ENCODE measurements at regions not wholly inside any gene's neighbourhood (a gene's known extent, or its start where the extent isn't known, plus 50 kb on each side); places are given as distances from the start of the nearest gene placed in this dataset.
A peak's percentile ranks its signal among the peaks of the same experiment; 100 is the strongest.

DNA sequence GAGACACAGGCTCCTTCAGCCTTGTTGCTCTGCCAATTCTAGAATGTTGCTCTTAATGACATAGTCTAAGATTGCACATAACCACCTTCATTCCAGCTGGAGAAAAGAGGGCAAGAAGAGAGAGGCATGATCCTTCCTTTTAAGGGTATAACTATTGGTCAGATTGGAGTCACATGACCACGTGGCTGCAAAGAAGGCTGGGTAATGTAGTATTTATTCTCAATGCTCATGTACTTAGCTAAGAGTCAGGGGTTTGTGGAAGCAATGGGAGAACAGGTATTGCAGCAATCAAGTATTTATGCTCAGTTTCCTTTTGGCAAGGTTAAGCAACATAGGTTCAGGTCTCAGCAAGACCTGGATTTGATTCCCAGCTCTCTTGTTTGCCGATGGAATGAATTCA, 298.8 kb upstream of the TBX3 start:
- peak; percentile 85 for ATAC-seq
- TF ChIP-seq RARB (CRISPR knock-in tag; IDR thresholded peaks at IDR 0.05) (no peak), PPARA (CRISPR knock-in tag; IDR thresholded peaks at IDR 0.05; ENCODE audit: borderline replicate concordance) (no peak), TCF4 (CRISPR knock-in tag; IDR thresholded peaks at IDR 0.05; ENCODE audit: borderline replicate concordance) (no peak), BACH2 (CRISPR knock-in tag; IDR thresholded peaks at IDR 0.05; ENCODE audit: borderline replicate concordance) (no peak), ZFP3 (CRISPR knock-in tag; IDR thresholded peaks at IDR 0.05) (no peak), ZNF565 (CRISPR knock-in tag; conservative IDR thresholded peaks at IDR 0.05; ENCODE audit: low read depth) (no peak), ISL1 (CRISPR knock-in tag; IDR thresholded peaks at IDR 0.05) (no peak), ZFP30 (CRISPR knock-in tag; IDR thresholded peaks at IDR 0.05) (no peak)

DNA sequence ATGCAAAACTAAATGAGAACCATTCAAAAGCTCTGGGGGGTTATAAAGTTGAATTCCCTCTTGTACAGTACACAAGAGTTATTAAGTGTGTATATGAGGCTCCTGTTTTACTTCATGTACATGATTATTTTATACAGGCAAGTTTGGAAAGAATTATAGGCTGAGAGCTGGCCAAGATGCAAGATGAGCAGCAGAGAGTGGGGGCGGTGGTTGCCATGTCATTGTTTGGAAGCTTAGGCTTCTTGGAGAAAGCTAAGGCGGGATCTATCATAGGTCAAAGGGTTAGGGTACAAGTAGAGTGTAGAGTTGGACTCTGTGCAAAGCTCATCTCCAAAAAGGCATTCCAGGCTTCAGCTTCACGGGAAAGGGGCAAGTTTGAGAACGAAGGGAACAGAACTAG, 297.1 kb upstream of the TBX3 start:
- ATAC-seq = no peak
- TF ChIP-seq OSR1 (CRISPR knock-in tag; IDR thresholded peaks at IDR 0.05) (no peak), ZC3H10 (CRISPR knock-in tag; IDR thresholded peaks at IDR 0.05) (no peak), GLIS3 (CRISPR knock-in tag; IDR thresholded peaks at IDR 0.05) (no peak), BACH2 (CRISPR knock-in tag; IDR thresholded peaks at IDR 0.05; ENCODE audit: borderline replicate concordance) (no peak), RARB (CRISPR knock-in tag; IDR thresholded peaks at IDR 0.05) (no peak), ISL1 (CRISPR knock-in tag; IDR thresholded peaks at IDR 0.05) (no peak), ZNF8 (CRISPR knock-in tag; IDR thresholded peaks at IDR 0.05) (no peak), ARNTL (CRISPR knock-in tag; IDR thresholded peaks at IDR 0.05; ENCODE audit: borderline replicate concordance, low read depth) (no peak), PPARA (CRISPR knock-in tag; IDR thresholded peaks at IDR 0.05; ENCODE audit: borderline replicate concordance) (no peak), ZFP30 (CRISPR knock-in tag; IDR thresholded peaks at IDR 0.05) (no peak), ZNF70 (CRISPR knock-in tag; IDR thresholded peaks at IDR 0.05) (no peak), ZNF565 (CRISPR knock-in tag; conservative IDR thresholded peaks at IDR 0.05; ENCODE audit: low read depth) (no peak), CSDC2 (CRISPR knock-in tag; IDR thresholded peaks at IDR 0.05) (no peak)
- TF ChIP-seq, protein P1, sequence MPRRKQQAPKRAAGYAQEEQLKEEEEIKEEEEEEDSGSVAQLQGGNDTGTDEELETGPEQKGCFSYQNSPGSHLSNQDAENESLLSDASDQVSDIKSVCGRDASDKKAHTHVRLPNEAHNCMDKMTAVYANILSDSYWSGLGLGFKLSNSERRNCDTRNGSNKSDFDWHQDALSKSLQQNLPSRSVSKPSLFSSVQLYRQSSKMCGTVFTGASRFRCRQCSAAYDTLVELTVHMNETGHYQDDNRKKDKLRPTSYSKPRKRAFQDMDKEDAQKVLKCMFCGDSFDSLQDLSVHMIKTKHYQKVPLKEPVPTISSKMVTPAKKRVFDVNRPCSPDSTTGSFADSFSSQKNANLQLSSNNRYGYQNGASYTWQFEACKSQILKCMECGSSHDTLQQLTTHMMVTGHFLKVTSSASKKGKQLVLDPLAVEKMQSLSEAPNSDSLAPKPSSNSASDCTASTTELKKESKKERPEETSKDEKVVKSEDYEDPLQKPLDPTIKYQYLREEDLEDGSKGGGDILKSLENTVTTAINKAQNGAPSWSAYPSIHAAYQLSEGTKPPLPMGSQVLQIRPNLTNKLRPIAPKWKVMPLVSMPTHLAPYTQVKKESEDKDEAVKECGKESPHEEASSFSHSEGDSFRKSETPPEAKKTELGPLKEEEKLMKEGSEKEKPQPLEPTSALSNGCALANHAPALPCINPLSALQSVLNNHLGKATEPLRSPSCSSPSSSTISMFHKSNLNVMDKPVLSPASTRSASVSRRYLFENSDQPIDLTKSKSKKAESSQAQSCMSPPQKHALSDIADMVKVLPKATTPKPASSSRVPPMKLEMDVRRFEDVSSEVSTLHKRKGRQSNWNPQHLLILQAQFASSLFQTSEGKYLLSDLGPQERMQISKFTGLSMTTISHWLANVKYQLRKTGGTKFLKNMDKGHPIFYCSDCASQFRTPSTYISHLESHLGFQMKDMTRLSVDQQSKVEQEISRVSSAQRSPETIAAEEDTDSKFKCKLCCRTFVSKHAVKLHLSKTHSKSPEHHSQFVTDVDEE (CRISPR knock-in tag; IDR thresholded peaks at IDR 0.05) = no peak
- TF ChIP-seq, protein P2, sequence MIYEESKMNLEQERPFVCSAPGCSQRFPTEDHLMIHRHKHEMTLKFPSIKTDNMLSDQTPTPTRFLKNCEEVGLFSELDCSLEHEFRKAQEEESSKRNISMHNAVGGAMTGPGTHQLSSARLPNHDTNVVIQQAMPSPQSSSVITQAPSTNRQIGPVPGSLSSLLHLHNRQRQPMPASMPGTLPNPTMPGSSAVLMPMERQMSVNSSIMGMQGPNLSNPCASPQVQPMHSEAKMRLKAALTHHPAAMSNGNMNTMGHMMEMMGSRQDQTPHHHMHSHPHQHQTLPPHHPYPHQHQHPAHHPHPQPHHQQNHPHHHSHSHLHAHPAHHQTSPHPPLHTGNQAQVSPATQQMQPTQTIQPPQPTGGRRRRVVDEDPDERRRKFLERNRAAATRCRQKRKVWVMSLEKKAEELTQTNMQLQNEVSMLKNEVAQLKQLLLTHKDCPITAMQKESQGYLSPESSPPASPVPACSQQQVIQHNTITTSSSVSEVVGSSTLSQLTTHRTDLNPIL (CRISPR knock-in tag; IDR thresholded peaks at IDR 0.05; ENCODE audit: low read depth) = no peak
- TF ChIP-seq, protein P3, sequence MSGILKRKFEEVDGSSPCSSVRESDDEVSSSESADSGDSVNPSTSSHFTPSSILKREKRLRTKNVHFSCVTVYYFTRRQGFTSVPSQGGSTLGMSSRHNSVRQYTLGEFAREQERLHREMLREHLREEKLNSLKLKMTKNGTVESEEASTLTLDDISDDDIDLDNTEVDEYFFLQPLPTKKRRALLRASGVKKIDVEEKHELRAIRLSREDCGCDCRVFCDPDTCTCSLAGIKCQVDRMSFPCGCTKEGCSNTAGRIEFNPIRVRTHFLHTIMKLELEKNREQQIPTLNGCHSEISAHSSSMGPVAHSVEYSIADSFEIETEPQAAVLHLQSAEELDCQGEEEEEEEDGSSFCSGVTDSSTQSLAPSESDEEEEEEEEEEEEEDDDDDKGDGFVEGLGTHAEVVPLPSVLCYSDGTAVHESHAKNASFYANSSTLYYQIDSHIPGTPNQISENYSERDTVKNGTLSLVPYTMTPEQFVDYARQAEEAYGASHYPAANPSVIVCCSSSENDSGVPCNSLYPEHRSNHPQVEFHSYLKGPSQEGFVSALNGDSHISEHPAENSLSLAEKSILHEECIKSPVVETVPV (CRISPR knock-in tag; IDR thresholded peaks at IDR 0.05) = no peak

DNA sequence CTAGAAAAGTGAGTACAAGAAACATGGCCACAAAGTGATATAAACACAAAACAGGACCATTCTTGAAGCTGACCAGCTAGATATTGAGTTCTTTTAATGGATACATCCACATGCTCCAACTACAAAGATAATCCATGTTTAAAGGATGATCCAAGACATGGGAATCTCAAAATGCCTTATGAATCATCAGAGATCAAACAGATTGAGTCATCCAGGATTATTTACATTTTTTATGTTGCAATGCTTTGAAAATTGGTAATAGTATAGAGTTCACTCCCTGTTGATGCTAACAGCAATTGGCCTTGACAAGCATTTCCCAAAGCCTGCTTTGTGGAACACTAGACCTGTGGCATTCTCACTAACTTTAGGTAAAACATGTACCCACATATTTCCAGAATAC, 293.0 kb upstream of the TBX3 start:
- peak; percentile 57 for ATAC-seq
- TF ChIP-seq, protein P1 (CRISPR knock-in tag; IDR thresholded peaks at IDR 0.05) = no peak
- TF ChIP-seq RARB (CRISPR knock-in tag; IDR thresholded peaks at IDR 0.05) (no peak), ZFP3 (CRISPR knock-in tag; IDR thresholded peaks at IDR 0.05) (no peak), ZFP30 (CRISPR knock-in tag; IDR thresholded peaks at IDR 0.05) (no peak), ISL1 (CRISPR knock-in tag; IDR thresholded peaks at IDR 0.05) (peak; percentile 20; the same call in 1 of the 2 replicates), ZNF70 (CRISPR knock-in tag; IDR thresholded peaks at IDR 0.05) (no peak), SNAI2 (CRISPR knock-in tag; IDR thresholded peaks at IDR 0.05) (no peak), ZC3H10 (CRISPR knock-in tag; IDR thresholded peaks at IDR 0.05) (no peak)

DNA sequence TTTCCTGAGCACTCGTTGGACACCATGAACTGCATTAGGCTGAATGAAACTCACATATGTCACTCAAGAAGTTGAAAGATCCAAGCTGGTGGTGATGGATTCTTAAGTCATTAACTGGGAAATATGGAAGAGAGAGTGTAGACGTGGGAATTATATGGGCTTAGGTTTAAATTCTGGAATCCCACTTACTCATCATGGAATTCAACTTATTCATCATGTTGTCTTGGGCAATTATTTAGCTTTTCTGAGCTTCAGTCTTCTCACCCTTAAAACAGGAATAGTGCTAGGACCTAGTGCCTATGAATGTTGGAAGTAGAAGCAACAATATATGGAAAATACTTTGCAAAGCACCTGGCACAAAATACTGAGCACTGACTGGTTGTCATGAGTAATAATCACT, 292.4 kb upstream of the TBX3 start:
- ATAC-seq = no peak
- no peak for TF ChIP-seq ZNF70 (CRISPR knock-in tag; IDR thresholded peaks at IDR 0.05)
- no peak for TF ChIP-seq SNAI2 (CRISPR knock-in tag; IDR thresholded peaks at IDR 0.05)
- TF ChIP-seq ZFP30 (CRISPR knock-in tag; IDR thresholded peaks at IDR 0.05) = no peak
- TF ChIP-seq OSR1 (CRISPR knock-in tag; IDR thresholded peaks at IDR 0.05) = no peak
- no peak for TF ChIP-seq GLIS3 (CRISPR knock-in tag; IDR thresholded peaks at IDR 0.05)
- TF ChIP-seq ZFP3 (CRISPR knock-in tag; IDR thresholded peaks at IDR 0.05) = no peak
- TF ChIP-seq RARB (CRISPR knock-in tag; IDR thresholded peaks at IDR 0.05) = no peak
- TF ChIP-seq ZNF8 (CRISPR knock-in tag; IDR thresholded peaks at IDR 0.05) = no peak
- no peak for TF ChIP-seq TOX (CRISPR knock-in tag; IDR thresholded peaks at IDR 0.05; ENCODE audit: borderline replicate concordance)
- TF ChIP-seq CSDC2 (CRISPR knock-in tag; IDR thresholded peaks at IDR 0.05) = no peak
- TF ChIP-seq, protein P2 (CRISPR knock-in tag; IDR thresholded peaks at IDR 0.05; ENCODE audit: low read depth) = no peak
- no peak for TF ChIP-seq ISL1 (CRISPR knock-in tag; IDR thresholded peaks at IDR 0.05)
- TF ChIP-seq, protein P4, sequence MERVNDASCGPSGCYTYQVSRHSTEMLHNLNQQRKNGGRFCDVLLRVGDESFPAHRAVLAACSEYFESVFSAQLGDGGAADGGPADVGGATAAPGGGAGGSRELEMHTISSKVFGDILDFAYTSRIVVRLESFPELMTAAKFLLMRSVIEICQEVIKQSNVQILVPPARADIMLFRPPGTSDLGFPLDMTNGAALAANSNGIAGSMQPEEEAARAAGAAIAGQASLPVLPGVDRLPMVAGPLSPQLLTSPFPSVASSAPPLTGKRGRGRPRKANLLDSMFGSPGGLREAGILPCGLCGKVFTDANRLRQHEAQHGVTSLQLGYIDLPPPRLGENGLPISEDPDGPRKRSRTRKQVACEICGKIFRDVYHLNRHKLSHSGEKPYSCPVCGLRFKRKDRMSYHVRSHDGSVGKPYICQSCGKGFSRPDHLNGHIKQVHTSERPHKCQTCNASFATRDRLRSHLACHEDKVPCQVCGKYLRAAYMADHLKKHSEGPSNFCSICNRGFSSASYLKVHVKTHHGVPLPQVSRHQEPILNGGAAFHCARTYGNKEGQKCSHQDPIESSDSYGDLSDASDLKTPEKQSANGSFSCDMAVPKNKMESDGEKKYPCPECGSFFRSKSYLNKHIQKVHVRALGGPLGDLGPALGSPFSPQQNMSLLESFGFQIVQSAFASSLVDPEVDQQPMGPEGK (CRISPR knock-in tag; IDR thresholded peaks at IDR 0.05; ENCODE audit: borderline replicate concordance) = no peak
- TF ChIP-seq, protein P3 (CRISPR knock-in tag; IDR thresholded peaks at IDR 0.05) = no peak
